HUES48 (cell line): ENCODE measurements at regions not wholly inside any gene's neighbourhood (a gene's known extent, or its start where the extent isn't known, plus 50 kb on each side); places are given as distances from the start of the nearest gene placed in this dataset.

Experiments
- H3K27ac ChIP-seq: one replicate; pipeline ENCODE4 v1.7.0; 2013; ENCODE audit warnings: low read depth, low read length, inconsistent platforms
- H3K27me3 ChIP-seq: 2 replicates; pipeline ENCODE4 v1.6.1; 2013; ENCODE audit warnings: mild to moderate bottlenecking, low read length; ENCODE audit not compliant: control insufficient read depth, insufficient read depth
- H3K36me3 ChIP-seq: 2 replicates; pipeline ENCODE4 v1.6.1; 2013; ENCODE audit warnings: low read length; ENCODE audit not compliant: control insufficient read depth, insufficient read depth
- H3K4me1 ChIP-seq: 2 replicates; pipeline ENCODE4 v1.6.1; 2013; ENCODE audit warnings: mild to moderate bottlenecking, low read length; ENCODE audit not compliant: control insufficient read depth, insufficient read depth
- H3K4me3 ChIP-seq: 2 replicates; pipeline ENCODE4 v1.5.1; 2013; ENCODE audit warnings: mild to moderate bottlenecking, low read depth, low read length
- H3K9ac ChIP-seq: 2 replicates; pipeline ENCODE4 v1.6.1; 2013; ENCODE audit warnings: mild to moderate bottlenecking, low read depth, low read length, moderate library complexity
- H3K9me3 ChIP-seq: 2 replicates; pipeline ENCODE4 v1.6.1; 2013; ENCODE audit warnings: low read length; ENCODE audit not compliant: control insufficient read depth, insufficient read depth

DNA sequence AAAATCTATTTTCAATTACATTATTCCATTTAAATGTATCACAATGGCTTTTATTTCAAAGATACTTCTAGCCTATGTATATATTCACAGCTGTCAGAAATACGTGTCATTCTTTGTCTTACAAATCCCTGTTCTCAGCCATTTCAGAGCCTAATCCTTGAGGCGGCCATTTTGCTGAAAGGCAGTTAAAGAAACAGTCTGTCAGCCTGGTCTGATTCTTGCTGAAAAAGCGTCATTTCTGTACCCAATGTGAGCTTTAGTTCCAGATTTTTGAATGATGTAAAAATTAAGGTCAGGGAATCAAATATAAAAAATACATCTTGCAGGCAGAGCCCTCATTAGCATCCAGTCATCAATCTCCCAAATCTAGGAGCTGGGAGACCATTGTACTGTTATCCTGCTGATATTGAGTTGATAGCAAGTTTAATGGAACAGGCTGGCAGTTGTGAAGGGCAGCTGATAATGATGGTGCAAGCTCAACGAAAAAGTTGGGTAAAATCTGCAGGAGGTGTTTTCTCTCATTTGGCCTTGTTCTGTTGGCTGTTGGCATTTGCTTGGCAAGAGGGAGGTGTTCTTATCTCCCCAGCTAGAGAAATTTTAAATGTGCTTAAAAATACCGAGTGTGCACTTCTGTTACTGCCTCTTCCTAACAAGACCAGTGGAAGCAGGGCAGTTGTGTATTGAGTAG is 314.8 kb downstream of the SOX4 start:
- Histone ChIP-seq H3K9ac (0 out of 2 replicates have a peak overlapping the region, but pooled peaks have one; percentile 3), H3K4me3 (no peak overlapping the region), H3K27ac (peak overlapping the region; percentile 38), H3K4me1 (peaks cover 33% of the 10 kb centered on the region), H3K9me3 (no peaks in the 10 kb centered on the region), H3K36me3 (peaks cover 4% of the 10 kb centered on the region; the same call in 1 of the 2 replicates), H3K27me3 (no peaks in the 10 kb centered on the region)

DNA sequence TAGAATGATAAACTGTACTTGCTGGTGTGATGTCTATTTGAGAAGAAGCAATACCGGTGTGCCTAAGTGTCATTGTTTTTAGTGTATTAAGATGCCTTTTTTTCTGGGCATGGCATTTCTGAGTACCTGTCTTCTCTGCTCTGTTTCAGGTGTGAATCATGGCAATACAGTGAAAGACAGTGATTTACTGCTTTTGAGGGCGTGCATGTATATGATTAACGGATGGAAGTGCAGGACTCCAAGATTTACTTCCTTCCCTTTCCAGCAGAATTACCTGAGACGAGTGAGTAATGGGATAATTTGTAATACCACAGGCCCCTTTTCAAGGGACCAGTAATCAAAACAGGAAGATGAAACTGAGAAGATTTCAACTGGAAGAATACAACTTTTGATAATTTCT is 315.8 kb downstream of the SOX4 start:
- peaks cover 33% of the 10 kb centered on the region for H3K4me1 ChIP-seq
- peaks cover 4% of the 10 kb centered on the region; the same call in 1 of the 2 replicates for H3K36me3 ChIP-seq
- H3K27ac ChIP-seq: no peak overlapping the region
- no peaks in the 10 kb centered on the region for H3K27me3 ChIP-seq
- H3K4me3 ChIP-seq: no peak overlapping the region
- no peak overlapping the region for H3K9ac ChIP-seq
- no peaks in the 10 kb centered on the region for H3K9me3 ChIP-seq

DNA sequence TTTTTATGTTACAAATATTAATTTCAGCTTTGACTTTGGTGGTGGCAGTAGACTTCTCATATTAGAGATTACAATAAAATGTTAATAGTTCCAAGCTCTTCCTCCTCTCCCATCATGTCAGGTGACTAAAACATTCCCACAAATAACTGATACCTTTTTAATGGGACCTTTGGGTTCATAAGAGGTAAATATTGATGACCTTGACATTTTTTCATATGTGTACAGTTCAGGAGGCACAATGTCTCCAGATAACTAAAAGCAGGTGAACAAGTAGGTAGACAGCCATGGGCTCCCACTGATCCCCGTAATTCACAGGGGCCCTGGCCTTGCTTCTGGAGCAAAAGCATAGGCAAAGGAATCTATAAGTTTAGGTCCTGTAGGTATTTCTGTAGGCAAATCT is 317.7 kb downstream of the SOX4 start:
- H3K4me3 ChIP-seq: no peak overlapping the region
- H3K27me3 ChIP-seq: no peaks in the 10 kb centered on the region
- H3K4me1 ChIP-seq: peaks cover 33% of the 10 kb centered on the region
- no peaks in the 10 kb centered on the region for H3K9me3 ChIP-seq
- H3K9ac ChIP-seq: no peak overlapping the region
- H3K27ac ChIP-seq: no peak overlapping the region
- peaks cover 4% of the 10 kb centered on the region; the same call in 1 of the 2 replicates for H3K36me3 ChIP-seq

DNA sequence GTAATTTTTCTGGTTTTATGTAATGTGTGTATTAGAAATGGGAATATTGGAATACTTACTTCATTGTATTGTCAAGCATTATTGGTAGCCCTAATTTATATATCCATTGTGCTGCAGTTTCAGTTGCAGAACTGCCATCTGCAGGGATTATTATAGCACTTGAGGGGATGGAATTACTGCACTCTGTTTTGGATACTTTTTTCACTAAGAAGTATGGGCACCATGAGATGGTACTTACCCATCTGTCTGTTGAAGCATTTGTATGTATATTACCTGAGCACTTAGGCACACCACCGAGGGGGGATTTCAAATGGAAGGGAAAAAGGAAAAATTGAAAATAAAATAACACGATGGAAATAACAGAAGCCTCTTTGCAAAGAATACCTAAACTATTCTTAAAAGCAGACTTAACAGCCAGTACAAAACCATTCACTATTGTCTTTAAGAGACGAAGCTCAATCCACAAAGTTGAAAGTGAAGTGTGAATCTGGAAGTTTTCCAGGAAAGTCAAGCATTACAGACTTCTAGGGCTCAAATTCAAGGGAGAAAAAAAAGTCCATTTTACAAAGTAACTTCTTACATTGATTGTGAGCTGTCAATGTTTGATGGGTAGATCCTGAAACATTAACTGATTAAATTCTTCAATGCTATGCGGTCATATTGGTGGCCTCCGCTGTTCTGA is 318.7 kb downstream of the SOX4 start:
- peaks cover 4% of the 10 kb centered on the region; the same call in 1 of the 2 replicates for H3K36me3 ChIP-seq
- no peak overlapping the region for H3K27ac ChIP-seq
- no peaks in the 10 kb centered on the region for H3K9me3 ChIP-seq
- H3K4me1 ChIP-seq: peaks cover 31% of the 10 kb centered on the region
- no peak overlapping the region for H3K9ac ChIP-seq
- H3K4me3 ChIP-seq: no peak overlapping the region
- H3K27me3 ChIP-seq: no peaks in the 10 kb centered on the region

DNA sequence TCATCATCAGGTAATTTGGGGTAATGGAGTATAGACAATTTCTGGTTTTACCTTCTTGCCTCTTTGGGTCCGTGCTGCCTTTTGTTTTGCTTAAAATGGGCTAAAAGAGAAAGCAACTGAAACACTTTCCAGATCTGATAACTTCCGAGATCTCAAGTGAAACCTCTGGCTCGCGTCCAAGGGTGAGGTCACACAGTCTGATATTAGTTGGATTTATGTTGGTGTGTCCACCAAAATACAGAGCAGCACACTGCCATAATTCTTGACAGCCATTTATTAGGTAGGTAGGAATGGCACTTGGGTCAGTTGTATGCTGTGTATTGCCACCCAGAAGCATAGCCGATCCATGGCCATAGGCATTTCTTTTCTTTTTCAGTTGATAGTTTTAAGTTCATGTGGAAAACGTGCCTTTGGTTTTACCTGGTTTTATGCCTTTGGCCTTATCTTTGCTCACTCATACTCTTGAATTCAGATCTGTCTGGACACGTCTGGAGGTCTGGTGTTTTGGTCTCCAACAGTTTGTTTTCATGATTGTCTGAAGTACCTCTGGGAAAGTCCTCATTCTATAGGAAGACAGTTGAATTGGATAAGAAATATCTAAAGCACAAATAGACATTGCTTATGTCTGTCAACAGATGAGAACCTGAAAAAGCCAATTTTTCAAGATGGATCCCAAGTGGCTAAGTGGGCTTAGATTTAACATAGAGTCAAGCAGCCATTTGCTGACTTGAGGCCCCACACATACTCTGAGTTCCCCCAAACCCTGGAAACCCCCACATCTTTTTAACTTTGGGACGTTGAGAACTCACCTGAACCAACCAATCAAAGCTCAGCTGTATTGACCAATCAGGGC is 320.8 kb downstream of the SOX4 start:
- Histone ChIP-seq H3K9me3 (no peaks in the 10 kb centered on the region), H3K27me3 (no peaks in the 10 kb centered on the region), H3K4me3 (no peak overlapping the region), H3K36me3 (peaks cover 4% of the 10 kb centered on the region; the same call in 1 of the 2 replicates), H3K27ac (no peak overlapping the region), H3K9ac (no peak overlapping the region), H3K4me1 (peaks cover 16% of the 10 kb centered on the region)

DNA sequence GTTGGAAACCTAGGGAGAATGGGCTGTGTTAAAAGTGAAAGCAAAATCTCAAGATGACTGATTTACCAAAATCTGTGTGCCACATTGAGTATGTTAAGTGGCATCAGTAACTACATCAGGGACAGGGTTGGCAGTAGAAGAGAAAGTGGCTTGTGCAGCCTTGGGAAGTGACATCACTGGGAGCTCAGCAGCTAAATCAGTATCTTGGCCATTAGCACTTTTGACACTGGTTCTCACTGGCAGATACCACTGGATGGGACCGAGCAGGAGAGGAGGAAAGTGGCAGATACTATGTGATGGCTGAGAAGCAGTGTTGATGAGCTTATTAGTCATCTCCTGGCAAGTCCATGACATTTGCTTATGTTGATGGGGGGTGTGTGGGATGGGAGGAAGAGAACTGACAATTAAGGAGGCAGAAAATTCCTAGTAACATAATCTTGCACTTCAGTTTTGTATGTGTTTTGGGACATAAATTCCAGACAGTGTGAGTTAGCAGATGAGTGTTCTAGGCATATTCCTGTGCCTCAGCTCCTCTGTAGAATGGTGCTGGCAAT is 322.2 kb downstream of the SOX4 start:
- H3K36me3 ChIP-seq: no peaks in the 10 kb centered on the region
- no peaks in the 10 kb centered on the region for H3K27me3 ChIP-seq
- no peak overlapping the region for H3K27ac ChIP-seq
- peaks cover 16% of the 10 kb centered on the region for H3K4me1 ChIP-seq
- no peak overlapping the region for H3K4me3 ChIP-seq
- no peaks in the 10 kb centered on the region for H3K9me3 ChIP-seq
- H3K9ac ChIP-seq: no peak overlapping the region

DNA sequence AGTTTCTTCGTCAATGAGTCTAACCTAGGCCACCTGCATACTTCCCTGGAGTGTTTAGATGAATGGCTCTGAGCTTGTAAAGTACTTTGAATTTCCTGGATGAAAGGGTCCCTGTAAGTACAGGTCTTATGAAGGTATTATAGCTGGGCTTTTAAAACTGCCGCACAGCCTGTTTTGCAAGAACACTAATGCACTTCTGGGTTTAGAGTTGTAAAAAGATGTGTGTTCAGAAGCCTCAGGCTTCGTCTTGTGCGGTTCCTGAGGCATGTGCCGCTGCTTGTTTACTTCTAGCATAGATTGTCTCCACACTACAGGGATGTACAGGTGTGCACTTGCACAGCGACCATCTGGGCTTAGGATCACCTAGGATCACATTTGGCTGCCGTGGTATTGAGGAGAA is 324.5 kb downstream of the SOX4 start:
- no peak overlapping the region for H3K4me3 ChIP-seq
- H3K36me3 ChIP-seq: no peaks in the 10 kb centered on the region
- no peak overlapping the region for H3K9ac ChIP-seq
- H3K27ac ChIP-seq: no peak overlapping the region
- peaks cover 11% of the 10 kb centered on the region for H3K4me1 ChIP-seq
- H3K9me3 ChIP-seq: no peaks in the 10 kb centered on the region
- no peaks in the 10 kb centered on the region for H3K27me3 ChIP-seq

DNA sequence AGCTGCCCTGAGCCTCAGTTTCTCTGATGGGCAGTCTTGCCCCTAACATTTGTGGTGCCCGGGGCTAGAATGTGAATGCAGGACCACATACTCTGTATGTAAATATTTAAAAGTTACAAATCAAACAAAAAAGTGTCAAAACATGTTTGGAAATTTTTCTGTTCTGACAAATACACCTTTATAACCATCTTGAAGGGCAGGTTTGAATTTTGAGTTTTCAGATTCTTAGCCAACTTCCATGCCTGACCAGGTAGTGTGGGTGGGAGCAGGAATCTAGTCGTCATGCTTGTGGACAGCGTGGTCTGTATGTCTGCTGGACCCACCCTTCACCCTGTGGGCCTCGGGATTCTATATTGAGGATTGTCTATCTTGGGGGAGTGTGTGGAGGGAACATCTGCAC is 325.1 kb downstream of the SOX4 start:
- Histone ChIP-seq H3K27ac (no peak overlapping the region), H3K9me3 (no peaks in the 10 kb centered on the region), H3K4me3 (no peak overlapping the region), H3K4me1 (peaks cover 11% of the 10 kb centered on the region), H3K36me3 (no peaks in the 10 kb centered on the region), H3K9ac (no peak overlapping the region), H3K27me3 (no peaks in the 10 kb centered on the region)

DNA sequence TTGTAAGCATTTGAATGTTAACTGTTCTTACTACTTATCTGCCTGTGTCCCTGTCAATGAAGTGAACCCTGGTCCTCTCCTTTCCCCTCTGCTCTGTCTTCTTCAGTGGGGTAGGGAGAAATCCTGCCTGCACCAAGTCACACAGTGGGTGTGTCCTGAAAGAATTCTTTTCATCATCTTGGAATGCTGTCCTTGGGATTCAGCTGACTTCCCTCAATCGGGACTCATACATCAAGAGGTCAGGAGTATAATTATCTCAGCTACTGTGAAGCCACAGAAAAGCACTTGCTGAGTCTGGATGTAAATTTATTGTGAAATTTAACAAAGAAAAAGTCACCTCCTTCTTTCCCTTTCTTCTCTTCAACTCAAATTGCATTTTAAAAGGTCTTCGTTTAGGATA is 328.5 kb downstream of the SOX4 start:
- no peak overlapping the region for H3K9ac ChIP-seq
- H3K9me3 ChIP-seq: no peaks in the 10 kb centered on the region
- H3K4me3 ChIP-seq: no peak overlapping the region
- peak overlapping the region; percentile 47 for H3K27ac ChIP-seq
- H3K36me3 ChIP-seq: no peaks in the 10 kb centered on the region
- H3K27me3 ChIP-seq: no peaks in the 10 kb centered on the region
- H3K4me1 ChIP-seq: peaks cover 11% of the 10 kb centered on the region

DNA sequence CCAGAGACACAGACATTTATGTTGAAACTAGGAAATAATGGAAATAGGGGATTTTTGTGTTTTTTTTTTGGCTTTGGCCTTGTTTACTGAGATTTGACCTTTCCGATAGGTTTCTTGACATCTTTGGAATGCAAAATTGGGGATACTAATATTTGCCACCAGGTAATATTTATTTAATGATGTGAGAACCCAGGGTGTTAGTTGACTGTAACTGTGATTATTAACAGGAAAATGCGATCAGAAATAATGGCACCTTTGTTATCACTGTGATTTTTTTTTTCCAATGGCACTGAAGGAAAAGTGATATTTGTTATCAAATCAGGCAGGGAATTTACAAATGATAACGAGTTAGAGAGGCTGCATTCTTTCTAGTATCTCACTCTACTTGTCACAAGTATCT is 330.5 kb downstream of the SOX4 start:
- H3K9ac ChIP-seq: no peak overlapping the region

More for the DNA sequence above, 330.5 kb downstream of the SOX4 start:
- Histone ChIP-seq H3K27me3 (no peaks in the 10 kb centered on the region), H3K27ac (no peak overlapping the region), H3K4me3 (no peak overlapping the region), H3K9me3 (no peaks in the 10 kb centered on the region), H3K36me3 (no peaks in the 10 kb centered on the region), H3K4me1 (peaks cover 15% of the 10 kb centered on the region)
